Fibroblast of skin of left biceps (primary cell): ENCODE measurements at regions not wholly inside any gene's neighbourhood (a gene's known extent, or its start where the extent isn't known, plus 50 kb on each side); places are given as distances from the start of the nearest gene placed in this dataset.
"Not testable (repeated sequence)": the region's sequence is repeated elsewhere in the genome, so short reads cannot be mapped to it uniquely, and the experiment has no call there.

ENCODE experiments used
- DNase-seq, 2 experiments: peaks; one replicate each; pipeline ENCODE4 v3.0.0-alpha.2; 2013; ENCODE audit warnings: low read depth in 2 of 2

GRCh38 chr6:4203642-4204417 lies 68.5 kb upstream of the ECI2 start:
- not testable (repeated sequence) for DNase-seq

GRCh38 chr6:4192627-4193026 lies 57.3 kb upstream of the ECI2 start:
- no peak for DNase-seq

- DNase-seq = no peak
Measured at GRCh38 chr6:4192173-4192572, 56.8 kb upstream of the ECI2 start.

- DNase-seq = no peak
Measured at GRCh38 chr6:4191271-4191721, 55.9 kb upstream of the ECI2 start.

GRCh38 chr6:4189249-4189648 lies 53.9 kb upstream of the ECI2 start:
- no peak for DNase-seq

GRCh38 chr6:4188801-4189200 lies 53.4 kb upstream of the ECI2 start:
- DNase-seq = no peak

GRCh38 chr6:4187480-4187879 lies 52.1 kb upstream of the ECI2 start:
- DNase-seq = no peak

- no peak for DNase-seq
Measured at GRCh38 chr6:4186385-4186784, 51.0 kb upstream of the ECI2 start.

GRCh38 chr6:4185846-4186245 lies 50.5 kb upstream of the ECI2 start:
- no peak for DNase-seq

- no peak for DNase-seq
Measured at GRCh38 chr6:4185419-4185818, 50.0 kb upstream of the ECI2 start.
